HCT116 (cell line): ENCODE measurements at regions not wholly inside any gene's neighbourhood (a gene's known extent, or its start where the extent isn't known, plus 50 kb on each side); places are given as distances from the start of the nearest gene placed in this dataset.

Source experiments
- ATAC-seq: fragments of 200-7000 bp; cut with Tn5 transposase; 2 replicates; pipeline ENCODE4 v1.9.1; 2020; ENCODE audit warnings: mild to moderate bottlenecking, moderate library complexity
- BruUV-seq: library from RNA; stranded (reverse); fragments of 400-500 nt; replicated peaks from 2 replicates; lab custom pipeline; 2021; lab: Mats Ljungman, UMichigan
- CTCF ChIA-PET: fragments of 300-600 bp; sonication (Branson Sonifier 250); formaldehyde crosslinking; loops from one replicate; lab custom pipeline; 2021; ENCODE audit warnings: antibody characterized with exemption; lab: Charles Lee
- POLR2A ChIA-PET: fragments of 300-600, 350-600 bp; sonication (Branson Sonifier 250); formaldehyde crosslinking; loops from one replicate; lab custom pipeline; 2021; ENCODE audit warnings: antibody characterized with exemption; lab: Charles Lee
- RAD21 ChIA-PET, 2 experiments: fragments of 300-600 bp; sonication (Branson Sonifier 250); formaldehyde crosslinking; loops; one replicate each; lab custom pipeline; 2023; ENCODE audit warnings: low total read pairs in 2 of 2; ENCODE audit not compliant: uncharacterized antibody in 2 of 2, unreplicated experiment in 2 of 2, low non-redundant PET in 1 of 2; lab: Charles Lee
- DNase-seq: peaks from one replicate; pipeline ENCODE4 v3.0.0-alpha.2; 2010; ENCODE audit warnings: low read depth, low spot score
- H2AFZ ChIP-seq: fragments of 200-600 bp; shearing (Covaris generic), sonication (generic); 2 replicates; pipeline ENCODE4 v1.6.1; 2017; ENCODE audit warnings: low read depth, mixed run types, mixed read lengths, antibody characterized with exemption, low read length; ENCODE audit not compliant: poor library complexity, severe bottlenecking
- H3K27ac ChIP-seq: 2 replicates; pipeline ENCODE4 v1.5.1; 2012; ENCODE audit warnings: low read depth, low read length
- H3K27me3 ChIP-seq: fragments of 200-600 bp; sonication (generic); 2 replicates; pipeline ENCODE4 v1.6.1; 2016; ENCODE audit warnings: mixed run types, low read length, mixed read lengths; ENCODE audit not compliant: insufficient read depth
- H3K36me3 ChIP-seq, 2 experiments: fragments of 200-500 bp in 1 of 2; fragments of 200-600 bp in 1 of 2; sonication (Bioruptor generic) in 1 of 2; sonication (generic) in 1 of 2; 2 replicates each; pipeline versions ENCODE4 v1.5.1 to v1.6.1; 2014 to 2016; ENCODE audit warnings: low read length in 2 of 2, inconsistent platforms in 1 of 2, mixed read lengths in 1 of 2, mixed run types in 1 of 2; ENCODE audit not compliant: insufficient read depth in 2 of 2, control insufficient read depth in 1 of 2
- H3K4me1 ChIP-seq, 2 experiments: fragments of 200-600 bp in 1 of 2; sonication (generic) in 1 of 2; 2 replicates each; pipeline versions ENCODE4 v1.5.1 to v1.6.1; 2012 to 2017; ENCODE audit warnings: low read length in 2 of 2, inconsistent platforms in 1 of 2, mild to moderate bottlenecking in 1 of 2, mixed read lengths in 1 of 2, mixed run types in 1 of 2, moderate library complexity in 1 of 2; ENCODE audit not compliant: insufficient read depth in 2 of 2, control insufficient read depth in 1 of 2
- H3K4me2 ChIP-seq: fragments of 200-600 bp; sonication (generic); 2 replicates; pipeline ENCODE4 v1.6.1; 2017; ENCODE audit warnings: mixed run types, low read length, mixed read lengths
- H3K4me3 ChIP-seq, 2 experiments: fragments of 200-600 bp in 1 of 2; sonication (generic) in 1 of 2; replicated peaks in 1 of 2; 2 replicates each; pipeline ENCODE4 v1.5.1; 2011 to 2016; ENCODE audit warnings: low read length in 2 of 2, control low read depth in 1 of 2, low read depth in 1 of 2, mild to moderate bottlenecking in 1 of 2, mixed read lengths in 1 of 2, mixed run types in 1 of 2
- H3K79me2 ChIP-seq: fragments of 200-600 bp; sonication (generic); 2 replicates; pipeline ENCODE4 v1.6.1; 2017; ENCODE audit warnings: mild to moderate bottlenecking, mixed run types, low read length, moderate library complexity, mixed read lengths; ENCODE audit not compliant: insufficient read depth
- H3K9ac ChIP-seq: fragments of 200-600 bp; sonication (generic); 2 replicates; pipeline ENCODE4 v1.6.1; 2016; ENCODE audit warnings: low read length, mixed read lengths
- H3K9me2 ChIP-seq: fragments of 200-600 bp; sonication (generic), shearing (Covaris generic); 2 replicates; pipeline ENCODE4 v1.6.1; 2017; ENCODE audit warnings: mixed run types, mild to moderate bottlenecking, moderate library complexity; ENCODE audit not compliant: insufficient read depth
- H3K9me3 ChIP-seq, 2 experiments: fragments of 200-500 bp in 1 of 2; fragments of 200-600 bp in 1 of 2; sonication (Bioruptor generic) in 1 of 2; sonication (generic) in 1 of 2; 2 replicates each; pipeline ENCODE4 v1.6.1; 2014 to 2017; ENCODE audit warnings: low read length in 2 of 2, mixed read lengths in 2 of 2, inconsistent platforms in 1 of 2, low read depth in 1 of 2, mild to moderate bottlenecking in 1 of 2, mixed run types in 1 of 2, moderate library complexity in 1 of 2; ENCODE audit not compliant: control insufficient read depth in 1 of 2, insufficient read depth in 1 of 2
- H4K20me1 ChIP-seq: fragments of 200-600 bp; sonication (generic), shearing (Covaris generic); 2 replicates; pipeline ENCODE4 v1.6.1; 2017; ENCODE audit warnings: mixed run types, mild to moderate bottlenecking, moderate library complexity; ENCODE audit not compliant: insufficient read depth
- EGR1 ChIP-seq: IDR thresholded peaks from 2 replicates; pipeline ENCODE4 v1.6.1; 2012; ENCODE audit warnings: low read depth
- ELF1 ChIP-seq: IDR thresholded peaks from 2 replicates; pipeline ENCODE4 v1.6.1; 2012; ENCODE audit warnings: low read depth, borderline replicate concordance
- EZH2 ChIP-seq: fragments of 200-600 bp; sonication (generic); IDR thresholded peaks from 2 replicates; pipeline ENCODE4 v1.6.1; 2017; ENCODE audit warnings: antibody characterized with exemption, mixed run types
- EZH2phosphoT487 ChIP-seq: fragments of 200-600 bp; IDR thresholded peaks from 2 replicates; pipeline ENCODE4 v1.6.1; 2018; ENCODE audit warnings: antibody characterized with exemption, borderline replicate concordance
- FOSL1 ChIP-seq: IDR thresholded peaks from 2 replicates; pipeline ENCODE4 v1.6.1; 2012; ENCODE audit warnings: low read depth
- POLR2A ChIP-seq: IDR thresholded peaks from 2 replicates; pipeline ENCODE4 v1.7.0; 2011; ENCODE audit warnings: borderline replicate concordance; ENCODE audit not compliant: insufficient read depth, insufficient read length; ENCODE audit errors: extremely low read depth
- POLR2AphosphoS5 ChIP-seq: IDR thresholded peaks from 2 replicates; pipeline ENCODE4 v1.6.1; 2011; ENCODE audit warnings: mild to moderate bottlenecking, low read depth, low read length, moderate library complexity
- RAD21 ChIP-seq: IDR thresholded peaks from 2 replicates; pipeline ENCODE4 v1.6.1; 2012; ENCODE audit warnings: low read depth, mild to moderate bottlenecking
- SIN3A ChIP-seq: IDR thresholded peaks from 2 replicates; pipeline ENCODE4 v1.6.1; 2012; ENCODE audit warnings: low read depth
- SP1 ChIP-seq: IDR thresholded peaks from 2 replicates; pipeline ENCODE4 v1.6.1; 2012; ENCODE audit warnings: low read depth
- SRF ChIP-seq: IDR thresholded peaks from 2 replicates; pipeline ENCODE4 v1.6.1; 2012; ENCODE audit warnings: low read depth
- TCF7L2 ChIP-seq: IDR thresholded peaks from 2 replicates; pipeline ENCODE4 v1.7.0; 2011; ENCODE audit warnings: borderline replicate concordance, inconsistent platforms; ENCODE audit not compliant: insufficient read depth, insufficient read length; ENCODE audit errors: extremely low read depth
- YY1 ChIP-seq: IDR thresholded peaks from 2 replicates; pipeline ENCODE4 v1.6.1; 2011; ENCODE audit warnings: low read length, low read depth, moderate library complexity, mild to moderate bottlenecking; ENCODE audit not compliant: insufficient replicate concordance; ENCODE audit errors: extremely low read depth
- ZFX ChIP-seq: fragments of 450-650 bp; IDR thresholded peaks from 2 replicates; pipeline ENCODE4 v1.6.1; 2017
- ZNF274 ChIP-seq: fragments of 200-500 bp; sonication (Bioruptor generic); IDR thresholded peaks from 2 replicates; pipeline ENCODE4 v1.6.1; 2014; ENCODE audit warnings: mild to moderate bottlenecking, low read depth, low read length, inconsistent platforms
- intact Hi-C: fragments of 100-400 bp; cut with micrococcal nuclease; formaldehyde crosslinking; loops from 2 replicates; pipeline ENCODE4 v1.10.0; 2022
- TF ChIP-seq, protein P1 (sequence below): IDR thresholded peaks from 2 replicates; pipeline ENCODE4 v1.6.1; 2012
- TF ChIP-seq, protein P2 (sequence below), 3 experiments: fragments of 200-600 bp in 1 of 3; sonication (generic) in 1 of 3; IDR thresholded peaks in 2 of 3; conservative IDR thresholded peaks in 1 of 3; 2 replicates each; pipeline ENCODE4 v1.5.1; 2012 to 2017; ENCODE audit warnings: low read depth in 2 of 3, low read length in 2 of 3, antibody characterized with exemption in 1 of 3, borderline replicate concordance in 1 of 3, control low read depth in 1 of 3, mild to moderate bottlenecking in 1 of 3, mixed read lengths in 1 of 3, mixed run types in 1 of 3, moderate library complexity in 1 of 3; ENCODE audit not compliant: insufficient read depth in 1 of 3
- TF ChIP-seq, protein P3 (sequence below): IDR thresholded peaks from 2 replicates; pipeline ENCODE4 v1.6.1; 2012; ENCODE audit warnings: low read depth
- TF ChIP-seq, protein P4 (sequence below): IDR thresholded peaks from 2 replicates; pipeline ENCODE4 v1.6.1; 2012

DNA sequence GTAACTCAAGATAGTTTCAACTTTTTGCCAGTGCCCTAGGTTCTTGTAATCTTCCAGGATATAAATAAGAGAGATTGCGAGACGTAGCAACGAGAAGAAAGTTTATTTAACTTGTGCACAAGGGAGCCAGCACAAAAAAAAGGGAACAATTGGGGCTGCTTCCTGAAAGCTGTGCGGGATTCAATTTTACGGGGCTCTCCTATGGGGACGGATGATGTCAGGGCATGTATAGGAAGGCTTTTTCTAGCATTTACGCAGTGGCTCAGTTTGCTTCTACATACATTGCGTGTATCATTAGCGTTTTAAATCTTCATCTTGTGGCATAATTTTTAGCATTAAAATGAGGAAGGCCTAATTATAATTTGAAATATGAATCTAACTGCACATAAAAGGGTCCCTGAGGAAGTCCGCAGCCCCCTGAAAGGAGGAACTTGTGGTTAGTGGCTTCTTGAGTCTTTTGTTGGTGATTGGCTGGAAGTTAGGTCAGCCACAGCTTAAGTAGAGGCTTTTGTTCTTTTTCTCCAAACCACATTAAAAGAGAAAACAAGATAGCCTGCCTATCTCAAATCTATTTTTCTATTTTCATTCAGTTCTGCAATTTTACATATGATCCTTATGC lies 668.2 kb upstream of the NDST4 start:
- Histone ChIP-seq H2AFZ (no peak overlapping the region), H3K27ac (no peak overlapping the region), H3K4me2 (no peak overlapping the region), H3K36me3 (no peaks in the 10 kb centered on the region), H3K9me2 (no peaks in the 10 kb centered on the region), H4K20me1 (no peaks in the 10 kb centered on the region), H3K9ac (no peak overlapping the region), H3K4me1 (no peaks in the 10 kb centered on the region), H3K9me3 (no peaks in the 10 kb centered on the region), H3K4me3 (no peak overlapping the region), H3K27me3 (no peaks in the 10 kb centered on the region), H3K79me2 (no peaks in the 10 kb centered on the region)
- BruUV-seq, result no TSS peak
- intact Hi-C loops, result no loop called here
- ChIA-PET CTCF (no interaction called here), RAD21 (no interaction called here), POLR2A (no interaction called here)
- DNase-seq (no peak), ATAC-seq (no peak)
- TF ChIP-seq RAD21 (no peak), ELF1 (no peak), SIN3A (no peak), TCF7L2 (no peak), POLR2A (no peak), POLR2AphosphoS5 (no peak), EZH2 (no peak), EGR1 (no peak), ZFX (no peak), YY1 (no peak), EZH2phosphoT487 (no peak), ZNF274 (no peak), SRF (no peak), SP1 (no peak), FOSL1 (no peak)
- TF ChIP-seq, protein P1, sequence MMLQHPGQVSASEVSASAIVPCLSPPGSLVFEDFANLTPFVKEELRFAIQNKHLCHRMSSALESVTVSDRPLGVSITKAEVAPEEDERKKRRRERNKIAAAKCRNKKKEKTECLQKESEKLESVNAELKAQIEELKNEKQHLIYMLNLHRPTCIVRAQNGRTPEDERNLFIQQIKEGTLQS, result no peak
- TF ChIP-seq, protein P2, sequence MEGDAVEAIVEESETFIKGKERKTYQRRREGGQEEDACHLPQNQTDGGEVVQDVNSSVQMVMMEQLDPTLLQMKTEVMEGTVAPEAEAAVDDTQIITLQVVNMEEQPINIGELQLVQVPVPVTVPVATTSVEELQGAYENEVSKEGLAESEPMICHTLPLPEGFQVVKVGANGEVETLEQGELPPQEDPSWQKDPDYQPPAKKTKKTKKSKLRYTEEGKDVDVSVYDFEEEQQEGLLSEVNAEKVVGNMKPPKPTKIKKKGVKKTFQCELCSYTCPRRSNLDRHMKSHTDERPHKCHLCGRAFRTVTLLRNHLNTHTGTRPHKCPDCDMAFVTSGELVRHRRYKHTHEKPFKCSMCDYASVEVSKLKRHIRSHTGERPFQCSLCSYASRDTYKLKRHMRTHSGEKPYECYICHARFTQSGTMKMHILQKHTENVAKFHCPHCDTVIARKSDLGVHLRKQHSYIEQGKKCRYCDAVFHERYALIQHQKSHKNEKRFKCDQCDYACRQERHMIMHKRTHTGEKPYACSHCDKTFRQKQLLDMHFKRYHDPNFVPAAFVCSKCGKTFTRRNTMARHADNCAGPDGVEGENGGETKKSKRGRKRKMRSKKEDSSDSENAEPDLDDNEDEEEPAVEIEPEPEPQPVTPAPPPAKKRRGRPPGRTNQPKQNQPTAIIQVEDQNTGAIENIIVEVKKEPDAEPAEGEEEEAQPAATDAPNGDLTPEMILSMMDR (IDR thresholded peaks at IDR 0.05 in 2 of 3, conservative IDR thresholded peaks at IDR 0.05 in 1 of 3; ENCODE audit: borderline replicate concordance in 1 of 3, insufficient read depth in 1 of 3, low read depth in 2 of 3, low read length in 2 of 3), result no peak
- TF ChIP-seq, protein P3, sequence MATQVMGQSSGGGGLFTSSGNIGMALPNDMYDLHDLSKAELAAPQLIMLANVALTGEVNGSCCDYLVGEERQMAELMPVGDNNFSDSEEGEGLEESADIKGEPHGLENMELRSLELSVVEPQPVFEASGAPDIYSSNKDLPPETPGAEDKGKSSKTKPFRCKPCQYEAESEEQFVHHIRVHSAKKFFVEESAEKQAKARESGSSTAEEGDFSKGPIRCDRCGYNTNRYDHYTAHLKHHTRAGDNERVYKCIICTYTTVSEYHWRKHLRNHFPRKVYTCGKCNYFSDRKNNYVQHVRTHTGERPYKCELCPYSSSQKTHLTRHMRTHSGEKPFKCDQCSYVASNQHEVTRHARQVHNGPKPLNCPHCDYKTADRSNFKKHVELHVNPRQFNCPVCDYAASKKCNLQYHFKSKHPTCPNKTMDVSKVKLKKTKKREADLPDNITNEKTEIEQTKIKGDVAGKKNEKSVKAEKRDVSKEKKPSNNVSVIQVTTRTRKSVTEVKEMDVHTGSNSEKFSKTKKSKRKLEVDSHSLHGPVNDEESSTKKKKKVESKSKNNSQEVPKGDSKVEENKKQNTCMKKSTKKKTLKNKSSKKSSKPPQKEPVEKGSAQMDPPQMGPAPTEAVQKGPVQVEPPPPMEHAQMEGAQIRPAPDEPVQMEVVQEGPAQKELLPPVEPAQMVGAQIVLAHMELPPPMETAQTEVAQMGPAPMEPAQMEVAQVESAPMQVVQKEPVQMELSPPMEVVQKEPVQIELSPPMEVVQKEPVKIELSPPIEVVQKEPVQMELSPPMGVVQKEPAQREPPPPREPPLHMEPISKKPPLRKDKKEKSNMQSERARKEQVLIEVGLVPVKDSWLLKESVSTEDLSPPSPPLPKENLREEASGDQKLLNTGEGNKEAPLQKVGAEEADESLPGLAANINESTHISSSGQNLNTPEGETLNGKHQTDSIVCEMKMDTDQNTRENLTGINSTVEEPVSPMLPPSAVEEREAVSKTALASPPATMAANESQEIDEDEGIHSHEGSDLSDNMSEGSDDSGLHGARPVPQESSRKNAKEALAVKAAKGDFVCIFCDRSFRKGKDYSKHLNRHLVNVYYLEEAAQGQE, result no peak
- TF ChIP-seq, protein P4, sequence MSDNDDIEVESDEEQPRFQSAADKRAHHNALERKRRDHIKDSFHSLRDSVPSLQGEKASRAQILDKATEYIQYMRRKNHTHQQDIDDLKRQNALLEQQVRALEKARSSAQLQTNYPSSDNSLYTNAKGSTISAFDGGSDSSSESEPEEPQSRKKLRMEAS, result no peak
